T47D (cell line): ENCODE measurements at regions not wholly inside any gene's neighbourhood (a gene's known extent, or its start where the extent isn't known, plus 50 kb on each side); places are given as distances from the start of the nearest gene placed in this dataset.
A peak's percentile ranks its signal among the peaks of the same experiment; 100 is the strongest.

ENCODE experiments used
- DNase-seq, 2 experiments: peaks; one replicate each; pipeline versions ENCODE4 v3.0.0 to v3.0.0-alpha.2; 2011 to 2012; ENCODE audit warnings: low read depth in 1 of 2, low spot score in 1 of 2
- JUND ChIP-seq: IDR thresholded peaks from 2 replicates; pipeline ENCODE4 v1.6.1; 2012; ENCODE audit warnings: low read depth
- in situ Hi-C: cut with HindIII; loops from 2 replicates; pipeline ENCODE4 v1.10.0; 2016; ENCODE audit warnings: low sequenced_read_pairs, low pct_unique_long_range_greater_than_20kb

DNA sequence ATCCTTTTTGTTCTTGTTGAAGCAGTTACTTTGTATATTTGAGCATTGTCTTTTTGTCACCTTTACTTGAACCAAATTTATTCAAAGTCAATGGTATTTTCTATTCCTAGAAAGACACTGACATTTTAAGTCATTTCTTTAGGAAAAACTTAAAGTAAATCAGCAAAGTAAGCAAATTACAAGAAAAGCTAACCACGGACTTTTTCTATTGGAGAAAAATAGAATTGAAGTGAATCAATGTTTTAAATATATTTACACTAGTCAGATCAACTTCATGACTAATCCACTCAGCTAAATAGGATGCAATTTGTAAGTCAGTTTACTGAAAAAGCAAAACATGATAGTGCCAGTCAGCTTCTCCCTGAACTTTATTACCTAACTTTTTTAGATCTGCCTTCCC lies 733.8 kb upstream of the ALCAM start:
- no peak for TF ChIP-seq JUND
- DNase-seq: no peak
- in situ Hi-C loops: no loop called here

DNA sequence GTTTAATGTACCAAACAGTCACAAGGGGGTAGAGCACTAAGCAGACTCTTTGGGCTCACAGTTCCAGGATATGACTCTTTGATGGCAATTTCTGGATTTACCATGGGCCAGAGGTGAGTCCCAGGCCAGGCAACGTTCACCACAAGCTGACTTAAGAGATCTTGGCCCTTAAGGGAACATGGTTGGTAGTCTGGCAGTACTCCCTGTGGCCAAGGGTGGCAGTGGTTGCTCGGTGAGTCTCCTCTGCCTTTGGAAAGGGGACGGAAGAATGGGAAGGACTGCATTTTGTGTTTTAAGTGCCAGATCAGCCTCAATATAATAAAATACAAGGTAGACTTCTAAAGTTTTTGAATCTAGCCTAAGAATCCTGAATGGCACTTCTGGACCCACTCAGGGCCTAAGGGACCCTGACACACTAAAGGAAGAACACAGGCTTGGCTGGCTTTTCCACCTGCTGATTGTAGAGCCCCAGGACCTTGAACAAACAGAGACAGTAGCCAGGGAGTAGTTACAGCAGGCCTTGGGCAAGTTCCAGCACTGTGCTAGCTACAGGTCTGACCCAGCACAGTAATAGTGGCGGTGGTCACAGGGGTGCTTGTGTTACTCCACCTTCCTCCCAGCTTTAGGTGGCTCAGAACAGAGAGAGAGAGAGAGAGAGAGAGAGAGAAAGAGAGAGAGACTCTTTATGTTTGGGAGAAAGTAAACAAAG lies 730.7 kb upstream of the ALCAM start:
- peak in 1 of 2 experiments; percentile 26 for DNase-seq
- TF ChIP-seq JUND: no peak
- in situ Hi-C loops: no loop called here

DNA sequence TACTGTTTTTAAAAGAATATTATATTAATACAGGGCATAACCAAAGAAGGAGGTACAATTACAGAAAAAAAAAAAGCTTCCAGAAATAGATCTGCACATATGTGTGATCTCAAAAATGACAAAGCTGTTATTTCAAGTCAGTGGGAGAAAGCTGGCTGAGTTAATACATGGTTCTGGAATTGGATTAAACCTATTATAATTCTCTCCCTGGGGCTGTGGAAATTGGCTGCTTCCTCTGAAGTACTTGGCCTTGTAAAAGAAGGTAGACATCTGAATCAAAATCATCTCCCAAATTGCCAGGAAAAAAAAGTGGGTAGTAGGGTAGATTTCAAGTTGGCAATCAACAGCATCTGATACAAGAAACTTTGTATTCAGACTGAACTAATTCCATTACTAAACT lies 723.9 kb upstream of the ALCAM start:
- TF ChIP-seq JUND: no peak
- in situ Hi-C loops: no loop called here
- DNase-seq: no peak

DNA sequence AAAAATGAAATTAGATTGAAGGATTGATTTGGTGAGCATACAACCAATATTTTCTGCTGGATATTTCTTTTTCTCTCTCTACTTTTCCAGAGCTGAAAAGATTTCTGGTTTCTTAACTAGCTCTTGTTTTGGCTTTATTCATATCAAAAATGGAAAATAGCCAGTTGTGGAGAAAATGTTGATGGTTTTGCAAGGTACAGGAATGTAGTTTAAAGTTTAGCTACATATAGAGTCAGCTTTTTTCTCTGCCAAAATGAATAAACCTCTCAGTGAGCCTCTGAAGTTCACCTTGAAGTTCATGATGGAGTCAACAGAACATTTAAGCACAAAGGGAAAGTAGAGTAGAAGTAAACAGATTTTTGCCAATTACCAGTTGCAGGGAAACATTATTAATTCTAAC lies 720.5 kb upstream of the ALCAM start:
- TF ChIP-seq JUND: no peak
- in situ Hi-C loops: no loop called here
- no peak for DNase-seq

- in situ Hi-C loops: no loop called here
- DNase-seq: no peak
- TF ChIP-seq JUND: no peak
These were observed 717.9 kb upstream of the ALCAM start for GRCh38 chr3:104648823-104649222.

GRCh38 chr3:104669083-104669482 lies 697.6 kb upstream of the ALCAM start:
- no peak for DNase-seq
- no peak for TF ChIP-seq JUND
- in situ Hi-C loops: no loop called here

- DNase-seq: no peak
- in situ Hi-C loops: no loop called here
- TF ChIP-seq JUND: no peak
These were observed 694.4 kb upstream of the ALCAM start for GRCh38 chr3:104672331-104672730.

DNA sequence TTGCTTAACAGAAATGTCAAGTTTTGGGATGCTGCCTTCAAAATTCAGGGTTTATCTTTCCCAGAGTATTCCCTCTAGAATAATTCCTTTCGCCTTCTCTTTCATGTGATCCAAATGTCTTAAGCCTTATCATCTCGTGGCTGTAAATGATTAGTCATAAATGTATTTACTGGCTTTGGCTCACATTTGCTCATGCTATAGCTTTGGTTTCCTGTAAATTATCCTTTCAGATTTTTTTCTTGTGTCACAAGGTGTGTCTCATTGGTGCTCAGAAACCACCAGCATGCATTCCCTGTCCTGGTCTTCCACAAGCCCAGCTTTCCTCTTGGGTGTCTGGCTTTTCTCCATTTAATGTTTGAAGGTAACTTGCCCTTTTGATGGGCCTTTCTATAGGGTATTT lies 692.7 kb upstream of the ALCAM start:
- in situ Hi-C loops: no loop called here
- TF ChIP-seq JUND: no peak
- DNase-seq: no peak

DNA sequence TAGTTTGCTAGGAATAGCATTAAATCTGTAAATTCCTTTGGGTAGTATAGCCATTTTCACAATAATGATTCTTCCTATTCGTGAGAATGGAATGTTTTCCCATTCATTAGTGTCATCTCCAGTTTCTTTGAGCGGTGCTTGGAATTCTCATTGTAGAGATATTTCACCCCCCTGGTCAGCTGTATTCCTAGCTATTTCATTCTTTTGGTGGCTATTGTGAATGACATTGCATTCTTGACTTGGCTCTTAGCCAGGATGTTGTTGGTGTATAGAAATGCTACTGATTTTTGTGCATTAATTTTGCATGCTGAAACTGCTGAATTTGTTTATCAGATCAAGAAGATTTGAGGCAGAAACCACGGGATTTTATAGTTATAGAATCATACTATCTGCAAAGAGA lies 690.5 kb upstream of the ALCAM start:
- in situ Hi-C loops: no loop called here
- TF ChIP-seq JUND: no peak
- no peak for DNase-seq

- in situ Hi-C loops: no loop called here
- DNase-seq: no peak
- TF ChIP-seq JUND: no peak
These were observed 688.8 kb upstream of the ALCAM start for GRCh38 chr3:104677932-104678331.

DNA sequence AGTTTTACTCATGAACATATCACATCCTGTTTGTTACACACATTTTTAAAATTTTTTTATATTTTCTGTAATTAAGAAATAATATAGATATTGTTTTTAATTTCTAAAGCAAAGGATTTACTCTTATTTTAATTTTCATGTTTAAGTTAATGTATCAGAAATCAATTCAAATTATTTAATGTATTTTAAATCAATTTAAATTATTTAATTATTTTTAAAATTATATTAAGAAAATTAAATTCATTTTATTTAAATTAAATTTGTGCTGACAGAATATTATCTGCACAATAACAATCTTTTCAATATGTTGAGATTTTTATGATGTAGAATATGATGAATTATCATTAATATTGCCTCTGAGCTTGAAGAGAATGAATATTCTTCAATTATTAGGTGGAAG lies 681.2 kb upstream of the ALCAM start:
- no peak for DNase-seq
- no peak for TF ChIP-seq JUND
- in situ Hi-C loops: no loop called here

DNA sequence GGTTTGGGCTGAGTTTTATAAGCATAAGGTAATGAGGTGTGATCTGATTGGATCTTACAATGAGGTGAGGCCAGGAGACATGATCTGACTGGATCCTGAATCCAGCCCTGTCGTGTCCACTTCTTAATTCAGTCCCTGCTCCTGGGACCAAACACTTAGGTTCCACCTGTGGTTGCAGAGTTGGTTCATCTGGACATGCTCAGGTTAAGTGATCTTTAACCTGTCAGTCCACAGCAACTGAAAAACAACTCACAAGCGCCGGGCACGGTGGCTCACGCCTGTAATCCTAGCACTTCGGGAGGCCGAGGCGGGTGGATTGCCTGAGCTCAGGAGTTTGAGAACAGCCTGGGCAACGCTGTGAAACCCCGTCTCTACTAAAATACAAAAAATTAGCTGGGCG lies 679.3 kb upstream of the ALCAM start:
- in situ Hi-C loops: no loop called here
- no peak for DNase-seq
- TF ChIP-seq JUND: no peak

GRCh38 chr3:104696470-104696869 lies 670.2 kb upstream of the ALCAM start:
- in situ Hi-C loops: no loop called here
- no peak for TF ChIP-seq JUND
- DNase-seq: no peak

DNA sequence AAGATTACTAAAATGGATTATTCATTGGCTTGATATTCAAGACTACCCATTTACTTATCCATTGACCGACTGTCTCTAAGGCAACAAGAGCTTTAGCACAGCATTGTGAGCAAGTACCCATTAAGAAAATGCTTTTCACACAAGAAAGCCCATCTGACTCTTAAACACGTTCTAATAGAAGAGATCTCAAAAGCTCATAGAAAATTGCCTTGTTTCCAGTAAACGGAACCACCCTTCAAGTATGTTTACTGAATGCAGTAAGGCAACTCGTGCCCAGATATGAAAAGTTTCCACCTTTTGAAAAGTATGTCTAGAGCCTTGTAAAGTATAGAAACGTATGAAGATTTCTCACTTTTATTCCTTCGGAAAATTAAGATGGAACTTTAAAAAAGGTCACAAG lies 655.3 kb upstream of the ALCAM start:
- in situ Hi-C loops: no loop called here
- no peak for DNase-seq

More for the DNA sequence above, 655.3 kb upstream of the ALCAM start:
- TF ChIP-seq JUND: no peak
